HG02973 (cell line): ENCODE measurements at regions not wholly inside any gene's neighbourhood (a gene's known extent, or its start where the extent isn't known, plus 50 kb on each side); places are given as distances from the start of the nearest gene placed in this dataset.

ENCODE experiments used
- ATAC-seq: cut with Tn5 transposase; IDR thresholded peaks from one replicate; pipeline ENCODE4 v1.9.1; 2021; ENCODE audit warnings: moderate library complexity; ENCODE audit not compliant: unreplicated experiment

DNA sequence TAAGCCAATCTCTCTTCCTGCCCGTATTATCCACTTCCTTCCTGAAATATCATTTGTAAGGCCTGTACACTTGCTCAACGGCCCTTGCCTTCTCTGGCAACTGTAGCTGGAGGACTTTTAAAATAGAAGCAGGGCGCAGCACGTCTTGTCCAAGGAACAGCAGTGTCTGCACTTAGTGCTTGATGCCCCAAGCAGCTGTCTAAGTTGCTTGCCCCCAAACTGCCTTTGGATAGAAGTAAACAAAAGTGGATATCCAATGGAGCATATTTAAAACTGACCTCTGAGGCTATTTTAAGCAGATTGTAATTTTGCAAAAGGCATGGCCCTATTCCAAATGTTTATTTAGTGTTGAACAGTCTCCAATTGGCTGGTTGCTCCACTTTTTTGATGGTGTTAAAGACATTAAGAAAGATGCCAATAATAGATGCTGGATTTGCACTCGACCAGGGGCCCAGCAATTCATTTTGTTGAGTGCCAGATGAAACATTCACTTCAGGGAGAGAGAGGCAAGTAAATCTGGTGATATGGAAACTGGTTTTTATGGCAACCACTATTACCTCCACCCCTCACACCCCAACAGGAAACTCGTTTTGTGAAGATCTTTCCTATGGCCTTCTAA lies 526.8 kb upstream of the TBL1XR1 start:
- ATAC-seq: no peak

DNA sequence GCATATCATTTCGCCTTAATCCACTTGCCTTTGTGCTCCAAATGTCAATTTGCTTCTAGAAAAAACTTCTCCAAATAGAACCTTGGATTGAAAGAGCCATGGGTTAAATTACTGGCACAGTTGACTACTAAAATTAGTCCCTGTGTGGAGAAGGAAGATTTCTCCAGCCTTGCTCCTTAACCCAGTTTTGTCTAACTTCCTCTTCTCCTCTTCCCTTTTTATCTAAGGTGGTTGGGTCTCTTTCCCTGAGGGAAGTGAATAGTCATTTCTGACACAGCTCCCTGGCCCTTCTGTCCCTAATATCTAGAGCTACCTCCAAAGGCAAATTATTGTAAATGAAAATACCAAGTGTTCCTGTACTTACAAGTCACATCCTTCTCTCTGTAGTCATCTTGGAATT lies 527.9 kb upstream of the TBL1XR1 start:
- no peak for ATAC-seq

DNA sequence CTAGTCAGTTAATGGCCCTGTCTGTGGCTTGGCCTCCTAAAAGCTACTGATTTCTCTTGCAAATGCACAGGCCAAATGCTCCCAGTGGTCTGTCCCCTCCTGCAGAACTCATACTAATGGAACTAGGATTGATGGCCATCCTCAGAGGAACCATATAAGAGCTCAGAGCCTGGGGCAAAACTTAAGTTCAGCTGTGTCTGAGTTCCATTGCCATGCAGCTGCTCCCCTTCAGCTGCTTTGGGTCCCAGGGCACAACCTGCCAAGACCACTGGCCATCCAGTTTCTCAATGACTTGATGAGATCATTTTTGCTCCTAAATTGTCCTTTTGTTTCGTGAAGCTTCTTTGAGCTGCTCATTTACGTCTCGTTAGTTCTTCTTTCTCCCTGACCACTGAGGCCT lies 529.5 kb upstream of the TBL1XR1 start:
- no peak for ATAC-seq

DNA sequence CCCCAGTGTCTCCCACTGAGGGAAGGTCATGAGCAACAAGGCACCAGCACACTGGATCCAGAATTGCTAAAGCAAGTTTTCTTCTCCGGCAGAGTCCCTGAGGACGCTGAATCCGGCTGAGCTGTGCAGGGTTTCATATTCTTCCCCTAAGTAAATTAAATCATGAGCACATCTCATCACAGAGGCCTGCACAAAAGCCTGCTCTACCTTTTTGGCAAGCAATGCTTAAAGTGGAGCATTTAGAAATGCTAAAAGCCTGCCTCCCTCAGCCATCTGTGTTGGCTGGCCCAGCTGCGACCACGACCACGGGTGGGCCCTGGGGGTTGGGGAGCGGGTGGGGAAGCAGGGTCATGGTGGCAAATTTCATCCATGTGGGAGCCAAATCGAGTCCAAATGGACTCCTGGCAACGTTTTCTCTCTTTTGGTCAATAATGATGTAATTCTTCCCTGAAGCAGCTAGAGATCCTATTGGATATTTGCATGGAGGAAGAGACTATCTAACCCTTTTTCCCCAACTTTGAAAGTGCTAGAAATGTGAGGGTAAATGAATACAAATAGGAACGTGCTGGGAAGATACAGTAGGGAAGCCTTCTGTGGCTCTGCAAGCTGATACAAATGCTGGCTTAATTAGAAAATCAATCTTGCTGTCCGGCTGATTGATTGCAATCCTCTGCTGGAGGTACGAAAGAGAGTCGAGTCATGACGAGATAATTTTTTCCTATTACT lies 532.8 kb upstream of the TBL1XR1 start:
- no peak for ATAC-seq

DNA sequence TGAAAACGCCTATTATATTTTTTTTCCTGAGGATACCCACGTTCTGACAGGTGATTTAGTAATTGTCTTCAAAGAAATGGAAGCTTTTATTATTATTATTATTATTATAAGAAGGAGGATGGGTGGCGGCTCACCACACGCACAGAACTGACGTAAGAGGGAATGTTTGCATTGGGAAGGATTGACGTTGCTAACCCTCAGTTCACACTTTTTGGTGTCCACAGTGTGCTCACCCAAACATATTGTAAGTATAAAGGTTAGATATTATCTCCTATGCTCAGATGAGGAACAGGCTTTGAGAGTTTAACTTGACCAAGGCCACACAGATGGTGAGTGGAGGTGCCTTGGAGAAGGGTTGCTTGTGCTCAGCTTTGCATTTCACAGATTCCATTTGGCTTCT lies 533.5 kb upstream of the TBL1XR1 start:
- ATAC-seq: no peak

DNA sequence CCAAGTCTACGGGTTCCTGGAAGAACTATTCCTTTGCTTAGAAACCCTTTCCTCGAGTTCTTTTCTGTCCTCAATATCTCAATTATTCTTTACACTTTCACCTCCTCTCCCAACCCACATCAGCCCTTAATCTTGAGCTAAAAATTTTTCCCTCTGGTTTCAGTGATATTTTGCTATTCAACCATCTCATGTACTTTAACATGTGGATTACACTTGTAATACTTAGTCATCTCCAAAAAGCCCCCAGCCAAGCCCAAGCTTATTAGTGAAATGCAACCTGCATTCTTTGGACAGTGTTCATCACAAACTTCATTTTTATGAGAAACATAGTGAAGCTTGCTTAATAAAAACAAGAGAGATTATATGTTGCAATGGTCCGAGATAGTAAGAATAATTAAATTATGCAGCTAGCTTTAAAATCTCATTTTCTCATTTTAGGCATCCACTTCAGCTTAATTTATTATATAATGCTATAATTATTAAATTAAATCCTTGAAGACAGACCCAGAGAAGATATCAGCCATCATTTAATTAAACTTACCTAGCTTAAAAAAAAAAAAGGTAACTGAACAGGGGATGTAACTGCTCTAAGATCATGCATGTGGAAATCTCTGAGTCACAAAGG lies 534.5 kb upstream of the TBL1XR1 start:
- no peak for ATAC-seq

DNA sequence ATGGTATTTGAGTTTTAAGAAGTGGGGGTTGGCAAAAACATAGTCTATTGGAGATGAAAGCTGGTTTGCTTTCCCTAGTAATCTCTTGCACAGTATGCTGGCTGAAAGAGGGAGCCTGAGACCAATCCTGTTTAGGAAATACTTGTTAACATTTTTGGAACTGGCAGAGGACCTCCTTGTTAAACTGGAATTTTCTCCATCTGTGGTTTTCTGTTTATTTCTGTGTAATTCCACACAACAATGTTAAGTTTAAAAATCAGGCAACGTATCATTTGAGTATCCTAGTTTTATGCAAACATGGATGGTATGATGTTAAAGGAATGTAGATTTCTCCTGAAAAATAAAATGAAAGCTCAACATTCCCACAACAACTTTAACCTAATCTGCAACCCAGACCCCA lies 536.0 kb upstream of the TBL1XR1 start:
- ATAC-seq: no peak

DNA sequence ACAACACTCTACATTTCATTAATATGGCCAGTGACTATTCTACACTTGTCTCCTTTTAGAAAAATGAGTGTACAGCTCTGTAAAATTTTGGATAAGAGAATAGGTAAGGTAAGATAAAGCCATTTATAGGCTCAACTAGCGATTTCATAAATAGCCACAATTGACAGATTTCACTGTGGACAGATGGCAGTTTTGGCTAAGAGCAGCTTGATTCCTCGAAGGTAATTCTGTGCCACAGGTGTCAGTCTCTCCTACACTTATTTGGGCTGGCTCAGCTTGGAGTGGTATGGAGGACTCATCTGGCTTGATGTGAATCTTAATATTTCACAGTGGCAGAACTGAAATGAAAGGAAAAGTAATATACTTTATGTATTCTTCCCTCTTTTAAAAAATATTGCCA lies 536.7 kb upstream of the TBL1XR1 start:
- no peak for ATAC-seq

DNA sequence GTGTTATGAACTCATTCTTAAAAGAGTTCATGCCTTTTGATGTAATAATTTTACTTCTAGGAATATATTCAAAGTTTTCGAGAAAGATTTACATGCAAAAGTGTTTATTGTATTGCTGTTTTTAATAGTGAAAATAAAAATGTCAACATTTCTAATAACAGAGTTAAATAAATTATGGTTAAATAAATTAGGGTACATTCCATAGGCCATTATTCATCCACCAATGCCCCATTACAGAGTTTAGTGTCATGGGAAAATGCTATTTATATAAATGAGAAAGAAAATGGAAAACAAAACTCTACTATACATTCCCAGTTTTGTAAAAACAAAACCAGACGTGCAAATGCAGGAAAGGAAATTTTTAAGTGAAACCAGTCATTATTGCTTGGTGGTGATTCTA lies 538.1 kb upstream of the TBL1XR1 start:
- ATAC-seq: no peak

DNA sequence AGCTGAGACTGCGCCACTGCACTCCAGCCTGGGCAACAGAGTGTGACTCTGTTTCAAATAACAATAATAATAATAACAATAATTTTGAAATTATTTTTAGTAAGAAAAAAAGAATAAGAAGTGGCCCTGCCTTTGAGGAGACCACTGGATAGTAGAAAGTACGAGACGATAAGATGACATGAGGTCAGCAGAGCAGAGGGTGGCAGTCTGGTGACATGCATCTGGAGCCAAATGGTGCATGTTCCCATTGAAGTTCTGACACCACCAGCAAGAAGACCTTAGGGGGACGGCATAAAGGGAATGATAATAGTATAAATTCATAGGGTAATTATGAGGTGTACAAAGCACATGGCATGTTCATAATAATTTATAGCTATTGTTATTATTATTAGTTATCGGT lies 542.2 kb upstream of the TBL1XR1 start:
- no peak for ATAC-seq

DNA sequence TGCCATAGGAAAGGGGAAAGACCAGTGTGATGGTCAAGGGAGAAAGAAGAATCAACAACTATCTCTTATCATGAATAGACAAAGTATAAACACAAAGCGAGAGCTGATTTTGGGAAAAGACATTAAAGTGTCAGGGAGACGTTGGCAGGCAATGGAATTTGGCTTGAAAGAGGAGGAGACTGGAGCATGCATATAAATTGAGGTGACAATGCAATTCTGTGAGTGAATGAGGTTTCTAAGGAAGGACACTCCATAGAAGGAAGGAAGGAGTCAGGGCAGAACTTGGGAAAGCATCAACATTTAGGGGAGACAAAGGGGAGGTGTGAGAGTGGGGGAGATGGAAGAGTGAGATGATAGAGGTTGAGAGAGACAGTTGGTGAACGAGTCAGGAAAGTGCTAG lies 543.0 kb upstream of the TBL1XR1 start:
- ATAC-seq: no peak

DNA sequence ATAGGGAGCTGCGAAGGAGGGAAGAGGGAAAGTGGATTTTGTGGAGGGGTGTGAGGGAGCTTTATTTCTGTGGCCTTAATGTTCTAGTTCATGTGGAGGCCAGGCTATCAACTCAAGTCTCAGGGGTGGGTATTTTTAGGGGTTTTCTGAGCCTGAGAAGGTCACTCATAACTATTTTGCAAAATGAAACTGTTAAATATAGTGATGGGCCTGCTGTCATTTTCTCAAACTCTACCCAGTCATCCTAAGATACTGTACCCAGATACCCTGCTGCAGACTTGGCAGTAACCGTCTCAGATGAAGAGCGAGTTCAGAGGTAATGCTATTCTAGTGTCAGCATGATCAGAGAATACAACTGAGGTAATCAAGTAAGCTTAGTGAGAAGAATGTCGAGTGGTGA lies 545.0 kb upstream of the TBL1XR1 start:
- peak; percentile 58 for ATAC-seq

DNA sequence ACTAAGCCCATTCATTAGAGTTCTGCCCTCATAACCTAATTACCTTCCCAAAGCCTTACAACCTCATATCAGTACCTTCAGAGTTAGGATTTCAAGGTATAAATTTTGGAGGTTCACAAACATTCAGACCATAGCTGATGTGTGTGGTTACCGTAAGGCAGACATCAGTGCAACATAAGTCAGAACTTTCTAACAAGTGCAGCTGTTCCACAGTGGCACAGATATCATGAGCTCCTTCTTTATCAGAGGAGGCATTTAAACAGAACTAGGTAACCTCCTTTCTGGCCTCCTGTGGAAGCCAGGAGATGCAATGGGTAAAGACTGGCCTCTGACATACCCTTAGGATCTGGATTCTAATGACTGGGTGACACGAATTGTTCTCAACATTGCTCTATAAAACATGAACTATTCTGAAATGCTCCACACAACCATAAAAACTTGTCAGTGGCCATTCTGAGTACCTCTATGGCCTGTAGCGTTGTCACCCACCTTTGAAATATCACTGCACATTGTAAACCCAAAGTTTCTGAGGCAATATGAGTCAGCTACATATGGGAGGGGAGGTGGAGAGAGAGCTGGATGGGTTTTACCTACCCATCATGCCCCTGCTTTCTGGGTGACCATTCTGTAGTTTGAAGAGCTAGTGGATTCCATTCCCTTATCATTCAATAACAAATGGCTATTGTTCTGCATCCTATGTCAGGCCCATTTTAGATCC lies 546.0 kb upstream of the TBL1XR1 start:
- ATAC-seq: no peak

DNA sequence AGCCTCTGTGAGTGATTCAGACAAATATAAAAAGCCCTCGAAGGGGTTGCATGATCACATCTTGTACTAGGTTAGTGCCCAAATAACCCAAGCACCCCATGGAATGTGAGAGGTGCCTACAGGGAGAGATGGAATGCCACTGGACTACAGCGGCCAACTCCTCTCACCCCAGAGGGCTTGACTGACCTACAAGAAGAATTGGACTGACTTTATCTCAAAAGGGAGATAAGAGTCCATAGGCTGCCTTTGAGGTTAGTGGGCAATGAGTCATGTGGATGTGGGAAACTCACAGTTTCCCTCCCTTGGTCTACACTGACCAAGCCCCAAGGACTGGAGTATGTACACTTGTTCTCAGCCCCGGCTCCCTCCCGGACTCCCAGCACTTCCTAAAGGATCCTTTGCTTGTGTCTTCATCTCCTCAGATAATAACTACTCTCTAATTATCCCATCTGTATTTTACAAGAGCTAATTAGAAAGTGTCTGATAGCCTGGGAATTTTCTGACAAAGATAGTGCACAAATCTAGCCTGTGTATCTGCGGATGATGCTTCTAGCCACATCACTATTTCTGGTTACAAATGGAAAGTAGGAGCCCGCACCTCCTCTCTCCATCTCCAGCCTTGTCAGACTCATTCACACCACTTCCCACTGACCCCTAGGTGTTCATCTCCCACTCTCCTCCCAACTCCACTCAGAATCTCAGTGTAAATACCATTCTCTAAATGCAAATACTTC lies 547.8 kb upstream of the TBL1XR1 start:
- no peak for ATAC-seq

DNA sequence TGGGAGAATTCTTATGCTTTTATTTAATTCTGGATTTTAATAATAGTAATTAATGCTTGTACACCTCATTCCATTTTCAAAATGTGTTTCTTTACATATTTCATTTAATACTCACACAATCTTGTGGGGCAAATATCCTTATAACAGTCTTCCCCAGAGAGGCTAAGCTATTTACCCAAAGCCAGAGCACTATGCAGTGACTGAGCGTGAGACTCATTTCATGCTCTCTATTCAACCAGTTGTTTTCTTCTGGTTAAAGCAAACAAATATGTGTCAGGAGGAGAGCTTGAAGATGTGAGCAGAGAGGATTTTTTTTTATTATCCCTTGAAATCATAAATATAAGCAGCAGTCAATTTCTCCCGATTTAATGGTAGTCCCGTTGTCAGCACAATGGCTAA lies 548.3 kb upstream of the TBL1XR1 start:
- ATAC-seq: no peak

DNA sequence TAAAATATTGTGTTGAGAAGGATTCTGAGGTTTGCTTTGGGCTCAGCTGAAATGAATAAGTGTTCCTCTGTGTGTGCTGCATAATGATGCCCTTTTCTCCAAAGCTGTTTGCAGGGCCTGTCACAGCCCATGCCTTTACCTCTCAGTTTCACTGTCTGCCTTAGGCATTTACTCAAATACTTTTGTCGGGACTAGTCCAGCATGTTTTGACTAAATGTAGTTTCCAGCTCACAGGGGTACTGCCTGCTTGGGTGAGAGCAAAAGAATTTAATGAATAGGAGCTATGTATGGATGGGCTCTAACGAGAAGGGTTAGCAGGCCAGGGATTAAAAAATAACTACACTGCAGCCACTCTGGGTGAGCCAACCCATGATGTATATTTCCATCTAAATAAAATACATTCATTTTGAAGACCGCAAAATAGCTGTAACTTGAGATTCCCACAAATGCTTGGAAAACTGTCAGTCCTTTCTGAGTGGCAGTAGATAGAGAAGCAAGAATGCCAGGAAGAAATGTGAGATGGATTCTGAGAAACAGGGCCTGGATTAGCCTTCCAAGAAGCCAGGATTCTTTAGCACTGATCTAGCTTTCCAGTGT lies 549.2 kb upstream of the TBL1XR1 start:
- no peak for ATAC-seq

DNA sequence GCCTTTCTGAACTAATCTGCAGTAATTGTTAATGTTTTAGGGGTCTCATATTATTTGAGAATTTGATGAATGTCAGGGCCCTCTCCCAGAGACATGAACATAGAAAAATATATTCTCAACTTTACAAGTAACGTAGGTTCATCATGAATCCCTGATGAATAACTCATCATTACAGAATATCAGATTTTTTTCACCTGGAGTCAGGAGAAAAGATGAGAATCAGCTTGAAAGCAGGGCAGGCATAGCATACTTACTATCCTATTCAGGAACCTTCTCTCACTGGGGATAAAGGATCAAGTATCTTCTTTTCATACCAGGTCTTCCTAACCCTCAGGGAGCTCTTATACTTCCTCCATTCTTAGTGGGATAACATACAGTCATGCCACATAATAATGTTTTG lies 552.6 kb upstream of the TBL1XR1 start:
- ATAC-seq: no peak

DNA sequence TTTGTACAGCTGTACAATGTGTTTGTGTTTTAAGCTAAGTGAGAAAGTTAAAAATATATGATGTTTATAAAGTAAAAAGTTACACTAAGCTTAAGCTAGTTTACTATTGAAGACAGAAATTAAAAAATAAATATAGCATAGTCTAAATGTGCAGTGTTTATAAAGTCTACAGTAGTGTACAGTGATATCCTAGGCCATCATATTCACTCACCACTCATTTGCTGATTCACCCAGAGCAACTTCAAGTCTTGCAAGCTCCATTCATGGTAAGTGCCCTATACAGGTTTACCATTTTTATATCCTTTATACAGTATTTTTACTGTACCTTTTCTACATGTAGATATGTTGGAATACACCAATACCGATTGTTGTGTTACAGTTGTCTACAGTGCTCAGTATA lies 553.2 kb upstream of the TBL1XR1 start:
- no peak for ATAC-seq

DNA sequence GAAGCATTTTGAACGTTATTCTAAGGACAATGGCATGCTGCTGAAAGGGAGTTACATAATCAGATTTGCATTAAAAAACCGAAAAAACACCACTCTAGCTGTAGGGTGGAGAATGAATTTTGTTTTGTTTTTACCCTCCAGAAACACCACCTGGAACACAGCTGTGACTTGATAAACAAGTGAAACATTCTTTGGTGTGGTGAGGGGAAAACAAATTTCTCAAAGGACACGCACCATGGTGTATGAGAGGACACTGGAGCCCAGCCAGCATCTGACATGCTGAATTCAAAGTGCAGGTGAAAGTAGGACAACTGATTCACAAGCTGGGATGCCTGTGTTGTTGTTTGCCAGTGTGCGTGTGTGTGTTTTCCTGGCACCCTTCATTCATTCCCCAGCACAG lies 554.5 kb upstream of the TBL1XR1 start:
- no peak for ATAC-seq

DNA sequence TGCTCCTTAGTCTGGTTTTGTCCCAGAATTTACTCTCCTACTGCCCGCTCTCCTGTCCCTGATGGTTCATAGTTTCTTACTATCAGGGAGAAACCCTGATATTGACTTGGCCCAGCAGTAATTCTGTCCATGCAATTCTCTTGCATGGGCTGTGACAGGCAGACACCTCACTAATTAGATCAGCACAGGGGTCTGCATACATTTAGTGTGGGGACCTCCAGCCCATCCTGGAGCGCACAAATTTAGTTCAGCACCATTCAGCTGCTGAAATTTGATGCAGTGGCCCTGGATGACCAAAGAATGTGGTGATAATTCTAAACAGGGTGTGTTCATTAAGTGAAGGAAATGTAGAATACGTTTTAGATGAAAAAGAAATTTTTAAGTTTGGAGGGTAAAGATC lies 555.5 kb upstream of the TBL1XR1 start:
- no peak for ATAC-seq
